G401.6 (cell line): ENCODE measurements at regions not wholly inside any gene's neighbourhood (a gene's known extent, or its start where the extent isn't known, plus 50 kb on each side); places are given as distances from the start of the nearest gene placed in this dataset.
"Not testable (repeated sequence)": the region's sequence is repeated elsewhere in the genome, so short reads cannot be mapped to it uniquely, and the experiment has no call there.

Experiments
- FAIRE-seq: peaks from 2 replicates; lab custom pipeline; 2012; peaks lifted over from hg19 to GRCh38; lab: Jason Lieb, UNC

DNA sequence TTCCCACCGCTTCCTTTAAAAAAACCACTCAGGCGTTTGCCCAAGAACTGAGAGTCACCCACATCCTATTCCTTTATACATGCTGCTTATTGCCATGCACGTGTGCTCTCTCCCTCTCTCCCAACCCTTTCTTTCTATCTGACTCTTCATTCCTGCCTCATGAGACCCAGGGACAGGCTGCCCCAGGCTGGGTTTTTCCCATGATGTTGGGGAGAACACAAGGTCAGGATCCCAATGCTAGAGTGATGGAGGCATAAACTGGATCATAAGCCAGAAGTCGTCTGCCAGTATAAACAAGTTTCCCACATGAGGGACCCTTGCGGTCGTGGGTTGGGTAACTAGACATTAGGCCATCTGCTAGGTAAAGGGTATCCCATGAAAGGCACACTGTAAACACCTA is 64.9 kb downstream of the CD2 start:
- no peak for FAIRE-seq

DNA sequence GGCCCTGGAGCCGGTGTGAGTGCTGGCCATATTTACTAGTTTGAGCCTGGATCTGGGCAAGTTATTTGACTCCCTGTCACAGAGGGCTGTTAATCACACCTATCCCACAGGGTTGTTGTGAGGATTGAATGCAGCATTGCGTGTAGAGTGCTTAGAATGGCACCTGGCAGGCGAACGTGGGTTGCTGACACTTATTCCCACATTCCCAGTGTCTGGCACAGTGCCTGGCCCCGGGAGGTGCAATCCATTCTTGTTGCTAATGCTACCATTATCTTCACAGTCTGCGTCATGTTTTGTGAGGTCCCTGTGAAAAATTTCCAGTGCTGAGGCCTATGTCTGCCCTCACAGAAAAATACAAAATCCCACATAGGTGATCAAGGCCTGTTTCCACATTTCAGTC is 66.1 kb downstream of the CD2 start:
- no peak for FAIRE-seq

DNA sequence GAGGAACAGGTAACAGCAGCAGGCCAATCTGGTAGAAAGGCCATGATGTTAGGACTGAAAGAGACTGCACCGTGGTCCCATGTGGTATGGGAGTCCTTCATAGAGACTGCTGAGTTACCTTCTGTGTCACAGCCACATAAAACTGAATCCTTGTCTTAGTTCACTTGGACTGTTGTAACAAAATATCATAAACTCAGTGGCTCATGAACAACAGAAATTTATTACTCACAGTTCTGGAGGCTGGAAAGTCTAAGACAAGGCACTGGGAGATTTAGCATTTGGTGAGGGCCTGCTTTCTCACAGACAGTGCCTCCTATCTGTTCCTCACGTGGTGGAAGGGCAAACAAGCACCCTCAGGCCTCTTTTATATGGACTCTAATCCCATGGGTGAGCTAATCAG is 67.5 kb downstream of the CD2 start:
- FAIRE-seq: no peak

DNA sequence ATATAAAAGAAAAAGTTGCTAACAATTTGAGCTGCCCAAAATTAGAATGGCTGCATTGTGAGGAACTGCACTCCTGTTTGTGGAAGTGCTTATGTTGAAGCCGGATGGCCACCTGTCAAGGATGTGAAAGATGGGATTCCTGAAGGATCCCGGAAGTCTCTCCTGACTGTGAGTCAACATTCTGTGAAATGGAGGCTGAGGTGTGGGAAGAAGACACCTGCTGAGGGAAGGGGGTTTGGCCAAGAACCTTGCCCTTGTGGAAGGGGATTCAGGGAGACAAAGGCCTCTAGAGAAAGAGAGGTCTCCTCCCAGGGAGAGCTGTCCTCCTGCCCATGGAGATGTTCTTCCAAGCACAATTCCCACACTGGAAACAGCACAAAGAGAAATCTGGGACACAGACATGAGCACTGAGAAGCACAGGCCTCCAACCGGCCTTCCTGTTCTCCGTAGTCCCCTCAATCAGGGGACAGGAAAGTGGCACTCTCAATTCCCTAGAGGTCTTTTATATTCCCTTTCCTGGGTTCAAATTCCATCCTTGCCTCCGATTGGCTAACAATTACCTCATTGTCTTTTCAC is 70.5 kb downstream of the CD2 start:
- FAIRE-seq: no peak

DNA sequence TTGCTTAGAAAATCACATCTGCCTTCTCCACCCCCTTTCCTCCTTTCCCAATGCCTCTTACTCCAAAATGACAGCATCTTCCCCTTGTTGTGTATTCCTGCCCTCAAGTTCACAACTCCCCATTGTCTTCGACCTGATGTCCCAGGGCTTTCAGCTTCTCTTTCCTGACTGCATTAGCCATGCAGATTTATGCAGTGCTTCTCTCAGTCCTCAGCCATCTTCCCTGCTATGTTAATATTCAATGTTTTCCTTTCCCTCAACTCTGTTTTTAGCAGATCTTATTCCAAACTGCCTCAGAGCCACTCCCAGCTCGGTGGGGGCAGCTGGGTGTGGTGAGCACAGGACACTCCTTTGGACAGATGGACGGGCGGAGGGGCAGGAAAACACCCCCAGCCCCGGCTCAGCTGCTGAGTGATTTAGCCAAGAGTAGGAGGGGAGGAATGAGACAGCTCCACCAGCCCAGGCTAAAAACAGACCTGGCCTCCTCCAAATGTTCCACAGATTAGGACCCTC is 71.0 kb downstream of the CD2 start:
- no peak for FAIRE-seq

DNA sequence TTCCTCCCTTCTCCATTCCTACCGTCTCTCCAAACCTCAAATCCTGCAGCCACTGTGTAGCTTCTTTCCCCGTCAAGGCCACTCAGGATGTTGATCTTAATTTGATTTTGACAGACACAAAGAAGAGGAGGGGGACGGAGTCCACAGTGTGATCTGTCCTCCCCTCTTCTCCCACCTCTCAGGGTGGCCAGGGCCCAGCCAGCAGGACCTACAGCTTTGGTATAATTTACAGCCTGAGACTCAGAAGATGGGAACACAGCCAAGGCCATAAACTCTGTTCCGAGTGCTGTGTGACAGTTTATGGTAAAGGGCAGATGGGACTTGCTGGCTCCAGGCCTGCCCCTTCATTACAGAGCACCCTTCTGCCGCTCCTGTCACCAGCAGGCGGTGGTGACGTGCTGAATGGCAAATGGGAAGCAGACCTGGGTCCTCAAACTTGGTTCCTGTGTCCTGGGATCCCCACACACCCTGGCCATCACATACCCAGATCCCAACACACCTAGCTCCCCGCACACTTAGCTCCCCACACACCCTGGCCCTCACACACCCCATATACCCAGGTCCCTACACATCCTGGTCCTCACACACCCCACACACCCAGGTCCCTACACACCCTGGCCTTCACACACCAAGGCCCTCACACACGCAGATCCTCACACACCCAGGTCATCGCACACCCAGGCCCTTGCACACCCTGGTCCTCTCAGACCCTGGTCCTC is 71.6 kb downstream of the CD2 start:
- no peak for FAIRE-seq

DNA sequence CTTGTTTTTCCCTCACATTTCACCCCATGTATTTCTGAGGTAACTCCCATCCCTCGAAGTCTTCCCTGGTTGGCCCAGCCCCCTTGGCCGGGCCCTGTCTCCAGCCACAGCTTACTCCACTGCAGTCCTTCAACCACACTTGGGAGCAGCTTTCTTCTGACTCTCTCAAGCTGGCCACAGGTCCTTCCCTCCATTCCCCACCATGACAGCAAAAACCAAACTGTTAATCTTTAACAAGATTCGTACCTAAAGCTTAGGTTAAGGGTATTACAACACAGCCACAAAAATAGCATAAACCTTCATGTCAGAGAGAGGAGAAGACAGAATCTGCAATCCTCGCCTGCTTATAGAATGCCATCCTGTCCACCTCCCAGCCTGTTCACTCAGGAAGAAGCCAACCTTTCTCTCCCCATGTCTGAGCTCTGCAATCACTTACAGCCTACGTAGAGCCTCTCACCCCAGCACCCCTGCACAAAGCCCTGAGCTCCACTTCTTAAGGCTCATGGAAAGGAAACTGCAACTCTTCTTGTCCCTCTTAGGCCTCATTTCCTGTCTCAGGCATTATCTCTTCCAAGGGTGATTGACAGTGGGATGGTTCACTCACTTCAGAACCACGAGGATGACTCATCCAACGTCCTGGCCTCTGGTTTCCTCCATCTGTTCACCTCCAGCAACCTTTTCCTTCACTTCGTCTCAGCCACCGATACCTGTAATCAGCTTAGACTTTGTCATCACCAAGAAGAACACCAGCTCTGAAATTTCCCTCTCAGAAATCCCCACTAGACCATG is 72.8 kb downstream of the CD2 start:
- FAIRE-seq: no peak

DNA sequence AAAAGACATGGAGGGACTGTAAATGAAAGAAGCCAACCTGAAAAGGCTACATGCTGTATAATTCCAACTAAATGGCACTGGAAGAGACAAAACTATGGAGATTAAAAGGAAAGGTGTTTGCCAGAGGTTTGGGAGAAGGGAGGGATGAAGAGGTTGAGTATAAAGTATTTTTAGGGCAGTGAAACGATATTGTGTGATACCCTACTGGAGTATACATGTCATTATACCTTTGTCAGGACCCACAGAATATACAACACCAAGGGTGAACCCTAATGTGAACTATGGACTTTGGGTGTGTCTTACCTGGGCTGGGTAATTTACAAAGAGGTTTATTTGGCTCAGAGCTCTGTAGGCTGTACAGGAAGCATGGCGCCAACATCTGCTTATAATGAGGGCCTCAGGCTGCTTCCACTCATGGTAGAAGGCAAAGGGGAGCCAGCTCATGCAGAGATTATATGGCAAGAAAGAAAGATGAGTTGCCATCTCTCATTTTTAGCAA is 73.4 kb downstream of the CD2 start:
- no peak for FAIRE-seq

DNA sequence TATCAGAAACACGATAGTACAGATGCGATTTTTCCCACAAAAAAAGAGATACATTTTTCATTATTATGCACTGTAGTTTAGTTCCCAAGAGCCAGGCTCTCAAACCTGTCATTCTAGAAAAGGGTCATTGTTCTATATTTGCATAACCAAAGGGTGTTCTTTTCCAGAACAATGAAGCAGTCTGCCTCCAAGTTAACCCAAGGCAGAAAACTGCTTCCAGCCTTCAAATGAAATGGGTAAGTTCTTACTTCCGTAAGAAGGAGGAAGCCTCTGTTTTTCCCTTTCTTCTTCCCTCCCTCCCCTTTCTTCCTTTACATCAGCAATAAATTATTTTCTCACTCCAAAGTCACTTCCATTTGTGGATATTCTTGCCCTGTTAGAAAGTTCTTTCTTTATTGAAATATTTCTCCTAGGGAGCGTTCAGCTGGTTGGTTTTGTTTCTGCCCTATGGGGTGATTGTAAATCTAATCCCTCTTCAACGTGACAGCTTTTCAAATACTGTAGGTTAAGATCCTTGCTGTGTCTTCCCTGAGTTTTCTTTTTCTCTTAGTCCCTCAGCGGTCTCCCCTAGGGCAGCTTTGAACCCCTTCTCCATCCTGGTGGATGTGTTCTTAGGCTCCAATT is 77.3 kb upstream of the PTGFRN start:
- no peak for FAIRE-seq

DNA sequence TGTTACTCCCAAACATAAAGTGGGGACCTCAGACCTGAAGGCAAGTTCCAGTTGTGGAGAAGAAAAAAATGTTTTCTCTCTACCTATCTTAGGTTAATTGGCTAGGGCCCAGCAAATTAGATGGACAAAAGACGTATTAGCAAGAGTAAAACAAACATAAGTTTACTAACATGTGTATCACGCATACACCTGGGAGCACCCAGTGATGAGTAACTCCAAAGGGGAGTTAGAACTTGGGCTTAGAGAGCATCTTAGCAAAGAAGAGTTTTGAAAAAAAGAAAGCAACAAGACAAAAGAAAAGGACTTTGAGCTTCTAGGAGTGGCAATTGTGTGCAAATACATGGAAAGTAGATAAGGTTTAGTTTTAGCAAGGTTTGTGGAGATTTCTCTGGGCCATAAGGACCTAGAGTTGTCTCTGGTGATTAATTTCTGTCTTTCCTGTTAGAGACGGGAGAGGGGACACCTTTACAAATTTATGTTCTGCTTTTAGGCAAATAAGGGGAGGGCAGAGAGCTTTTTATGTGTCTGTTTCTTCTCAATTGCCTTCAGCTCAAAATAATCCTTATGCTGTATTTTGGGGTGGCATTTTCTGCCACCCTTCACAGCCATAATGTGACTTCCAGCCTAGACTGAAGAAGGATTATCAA is 76.7 kb upstream of the PTGFRN start:
- FAIRE-seq: no peak

DNA sequence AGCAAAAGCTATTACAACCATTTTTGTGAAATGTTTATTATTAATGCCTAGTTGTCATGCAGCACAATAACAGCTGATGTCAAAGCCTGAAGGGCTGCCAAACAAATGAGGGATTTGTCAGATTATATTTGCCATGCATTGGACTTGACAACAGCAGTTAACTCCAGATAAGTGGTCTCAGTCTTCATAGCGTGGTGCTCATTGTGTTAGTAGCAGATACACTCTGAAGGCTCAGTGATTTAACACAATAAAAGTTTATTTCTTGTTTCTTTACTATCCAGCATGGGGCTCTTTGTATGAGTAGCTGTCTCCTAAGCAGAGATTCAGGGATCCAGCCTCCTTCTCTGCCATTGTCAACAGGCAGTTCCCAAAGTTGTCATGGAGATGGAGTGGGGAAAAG is 76.0 kb upstream of the PTGFRN start:
- FAIRE-seq: no peak

DNA sequence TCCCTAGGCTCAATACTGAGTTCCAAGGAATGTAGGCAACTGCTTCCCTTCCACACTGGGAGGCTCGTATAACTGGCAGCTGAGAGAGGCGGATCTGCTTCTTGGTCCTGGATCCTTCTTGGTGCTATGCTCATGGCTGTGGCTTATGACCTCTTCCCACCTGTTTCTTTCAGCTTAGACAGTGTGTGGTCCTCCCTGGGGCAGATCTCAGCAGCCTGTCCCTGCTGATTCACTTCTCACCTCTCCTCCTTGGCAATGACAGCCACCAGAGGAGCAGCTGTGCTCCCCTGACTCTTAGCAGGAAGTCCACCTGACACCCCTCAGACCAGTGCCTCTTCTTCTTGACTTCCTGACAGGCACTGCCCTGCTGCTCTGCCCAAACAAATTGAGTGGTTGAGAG is 75.1 kb upstream of the PTGFRN start:
- no peak for FAIRE-seq

DNA sequence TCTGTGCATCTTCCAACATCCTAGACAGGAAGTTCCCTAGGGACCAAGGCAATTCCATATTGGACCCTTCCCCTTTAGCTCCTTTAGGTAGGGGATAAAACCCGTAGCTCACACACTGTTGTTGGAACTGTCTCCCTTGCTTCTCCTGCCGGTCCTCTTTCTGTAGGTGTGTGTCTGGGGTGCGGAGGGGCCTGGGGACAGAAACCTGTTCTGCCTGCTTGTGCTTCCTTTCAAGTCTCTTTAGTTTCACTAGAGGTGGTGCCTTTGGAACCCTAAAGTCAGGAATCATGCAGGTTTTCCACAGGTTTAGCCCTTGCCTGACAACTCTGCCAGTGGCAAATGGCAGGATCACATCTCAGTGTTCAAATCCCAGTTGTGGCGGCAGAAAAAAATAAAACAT is 74.6 kb upstream of the PTGFRN start:
- no peak for FAIRE-seq

DNA sequence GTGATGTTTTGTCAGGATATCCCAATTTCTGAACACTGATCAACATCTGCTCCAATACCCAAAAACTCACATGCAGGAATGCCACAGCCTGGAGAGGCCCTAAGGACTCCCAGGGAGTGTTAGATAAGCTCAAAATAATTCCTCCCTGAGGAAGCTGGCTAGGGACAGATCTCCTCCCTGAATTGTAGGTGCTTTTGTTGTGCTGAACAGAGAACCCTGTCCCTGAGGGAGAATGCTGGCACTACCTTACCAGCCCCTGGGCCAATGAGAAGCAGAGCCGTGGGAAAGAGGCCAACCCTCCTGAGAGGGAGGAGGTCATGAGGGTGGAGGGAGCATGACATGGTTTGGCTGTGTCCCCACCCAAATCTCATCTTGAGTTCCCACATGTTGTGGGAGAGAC is 73.6 kb upstream of the PTGFRN start:
- no peak for FAIRE-seq

DNA sequence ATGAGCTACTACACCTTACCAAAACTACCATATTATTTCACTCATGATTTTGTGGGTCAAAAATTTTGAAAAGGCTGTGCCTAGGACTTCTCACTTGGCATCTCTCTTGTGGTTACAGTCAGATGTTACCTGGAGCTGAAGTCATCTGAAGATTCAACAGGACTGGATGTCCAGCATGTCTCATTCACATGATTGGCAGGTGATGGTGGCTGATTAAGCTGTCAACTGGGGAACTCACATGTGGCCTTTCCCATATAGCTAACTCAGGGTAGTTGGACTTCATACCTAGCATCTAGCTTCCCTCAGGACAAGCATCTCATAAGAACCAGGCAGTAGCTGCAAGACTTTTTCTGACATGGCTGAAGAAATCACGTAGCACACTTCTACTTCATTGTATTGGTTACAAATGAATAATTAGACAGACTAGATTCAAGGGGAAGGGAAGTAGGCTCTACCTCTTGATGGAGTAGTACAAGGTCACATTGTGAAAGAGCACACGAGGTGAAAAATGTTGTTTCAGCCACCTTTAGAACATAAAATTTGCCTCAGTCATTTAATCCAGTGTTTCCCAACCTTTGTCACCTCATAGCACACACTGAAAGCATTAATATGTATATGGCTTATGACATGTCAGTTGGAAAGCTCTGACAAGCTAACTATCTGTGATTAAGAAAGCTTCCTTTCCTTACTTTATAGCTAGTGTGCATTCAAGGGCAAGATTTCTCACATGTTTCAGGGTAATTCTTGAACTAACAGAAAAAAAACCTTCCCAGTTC is 68.0 kb upstream of the PTGFRN start:
- no peak for FAIRE-seq

DNA sequence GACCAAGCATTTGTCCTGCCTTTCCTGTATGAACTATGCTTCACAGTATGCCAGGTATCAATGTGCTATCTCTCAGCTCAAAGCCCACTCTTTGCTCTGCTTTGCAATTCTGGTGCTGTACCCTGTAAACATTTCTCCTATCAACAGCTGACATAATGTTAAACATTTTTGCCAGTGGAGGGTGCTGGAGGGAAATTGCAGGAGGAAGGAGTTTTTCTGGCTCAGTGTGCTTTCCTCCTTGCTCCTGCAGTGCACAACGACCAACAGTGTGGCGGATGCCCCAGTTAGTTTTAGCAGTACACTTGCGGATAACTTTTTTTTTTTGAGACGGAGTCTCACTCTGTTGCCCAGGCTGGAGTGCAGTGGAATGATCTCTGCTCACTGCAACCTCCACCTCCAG is 67.1 kb upstream of the PTGFRN start:
- FAIRE-seq: no peak

DNA sequence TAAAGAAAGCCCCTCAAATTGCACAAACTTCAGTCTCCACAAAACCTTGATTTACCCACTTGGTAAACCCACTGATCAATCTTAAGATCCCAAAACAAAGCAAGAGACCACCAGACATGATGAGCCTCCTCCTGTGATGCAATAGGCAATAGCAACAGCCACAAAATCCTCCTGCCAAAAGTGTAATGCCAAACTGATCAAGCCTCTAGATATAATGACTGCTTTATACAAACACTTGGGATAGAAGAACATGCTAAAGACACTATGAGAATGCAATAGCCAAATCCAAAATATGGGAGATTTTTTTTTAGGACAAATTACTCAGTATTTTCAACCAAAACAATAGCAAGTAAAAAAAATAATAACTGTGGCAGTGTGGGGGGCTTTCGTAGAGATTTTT is 64.9 kb upstream of the PTGFRN start:
- FAIRE-seq: no peak

DNA sequence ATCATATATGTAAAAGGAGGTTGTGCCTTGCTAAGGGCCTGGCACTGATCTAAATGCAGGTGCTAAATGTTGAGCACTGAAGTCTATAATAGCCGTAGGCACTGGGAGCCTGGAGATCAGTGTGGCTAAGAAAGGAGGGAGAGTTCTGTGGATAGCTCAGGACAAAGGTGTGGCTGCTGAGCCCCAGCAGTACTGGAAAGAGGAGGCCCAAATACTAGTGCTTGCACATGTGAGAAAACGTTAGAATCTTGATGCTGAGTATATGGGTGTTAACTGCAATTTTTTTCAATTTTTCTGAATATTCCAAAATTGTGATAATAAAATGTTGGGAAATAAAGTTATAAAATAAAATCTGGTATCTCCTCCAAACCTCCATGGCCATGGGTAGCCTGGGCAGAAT is 62.5 kb upstream of the PTGFRN start:
- no peak for FAIRE-seq

DNA sequence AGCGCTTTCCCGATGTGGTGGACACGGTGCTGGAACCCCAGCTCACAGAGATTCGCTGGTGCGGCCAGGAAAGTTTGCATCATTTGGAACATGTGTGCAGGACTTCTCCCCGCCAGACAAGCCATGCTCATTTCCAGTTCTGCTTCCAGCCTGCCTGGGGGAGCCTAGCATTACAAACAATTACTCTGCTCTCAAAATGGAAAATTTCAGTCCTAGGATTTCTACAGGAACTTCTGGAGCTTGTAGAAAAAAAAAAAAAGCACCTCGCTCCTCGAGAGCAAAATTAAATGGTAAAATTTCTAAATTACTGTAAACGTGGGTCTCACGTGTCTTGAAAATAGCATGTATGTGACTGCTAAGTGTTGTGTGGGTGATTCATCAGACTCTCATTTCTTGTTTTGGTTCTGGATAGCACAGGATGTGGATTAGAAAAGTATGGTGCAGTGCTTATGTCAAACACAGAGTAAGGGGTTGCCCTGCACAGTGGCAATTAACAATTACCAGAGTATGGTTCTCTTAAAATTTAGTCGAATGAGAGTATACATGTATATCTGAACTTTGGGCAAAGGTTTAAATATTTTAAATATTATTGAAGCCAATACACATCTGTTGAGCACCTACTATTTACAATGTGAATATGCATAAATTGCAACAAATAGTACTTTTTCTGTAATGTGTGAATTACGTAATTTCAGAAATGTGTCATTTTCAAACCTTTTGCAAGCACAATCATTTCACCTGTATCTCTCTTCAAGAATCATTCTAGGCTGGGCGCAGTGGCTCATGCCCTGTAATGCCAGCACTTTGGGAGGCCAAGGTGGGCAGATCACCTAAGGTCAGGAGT is 61.8 kb upstream of the PTGFRN start:
- FAIRE-seq: no peak

DNA sequence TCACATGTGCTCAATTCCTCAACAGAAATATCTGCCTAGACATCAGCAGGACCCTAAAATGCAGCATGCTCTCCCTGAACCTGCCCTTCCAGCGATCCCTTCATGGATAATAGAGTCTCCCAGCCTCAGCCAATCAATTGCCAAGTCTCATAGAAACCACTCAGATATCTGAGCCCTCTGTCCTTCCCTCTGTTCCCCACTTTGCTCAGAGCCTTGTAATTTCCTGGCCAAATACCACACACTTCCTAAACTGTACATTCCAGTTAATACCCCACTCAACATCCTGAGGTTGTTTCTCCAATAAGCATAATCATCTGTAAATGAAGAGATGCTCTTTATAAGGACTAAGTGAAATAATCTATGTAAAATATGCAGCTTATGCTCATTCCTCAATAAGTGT is 59.3 kb upstream of the PTGFRN start:
- no peak for FAIRE-seq

DNA sequence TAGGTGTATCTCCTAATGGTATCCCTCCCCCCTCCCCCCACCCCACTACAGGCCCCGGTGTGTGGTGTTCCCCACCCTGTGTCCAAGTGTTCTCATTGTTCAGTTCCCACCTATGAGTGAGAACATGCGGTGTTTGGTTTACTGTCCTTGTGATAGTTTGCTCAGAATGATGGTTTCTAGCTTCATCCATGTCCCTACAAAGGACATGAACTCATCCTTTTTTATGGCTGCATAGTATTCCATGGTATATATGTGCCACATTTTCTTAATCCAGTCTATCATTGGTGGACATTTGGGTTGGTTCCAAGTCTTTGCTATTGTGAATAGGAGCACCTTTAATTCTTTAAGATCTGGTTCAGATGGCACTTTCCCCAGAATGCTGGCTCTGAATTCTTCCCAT is 58.5 kb upstream of the PTGFRN start:
- FAIRE-seq: not testable (repeated sequence)
